Stimulated activated CD4-positive, alpha-beta T cell treated with anti-CD3 and anti-CD28 coated beads, Interleukin-15, amount 100 ng/mL, for 24 hours (primary cell): ENCODE measurements at regions not wholly inside any gene's neighbourhood (a gene's known extent, or its start where the extent isn't known, plus 50 kb on each side); places are given as distances from the start of the nearest gene placed in this dataset.

Experiments
- DNase-seq: peaks from one replicate; pipeline ENCODE4 v3.0.0-alpha.2; 2020

DNA sequence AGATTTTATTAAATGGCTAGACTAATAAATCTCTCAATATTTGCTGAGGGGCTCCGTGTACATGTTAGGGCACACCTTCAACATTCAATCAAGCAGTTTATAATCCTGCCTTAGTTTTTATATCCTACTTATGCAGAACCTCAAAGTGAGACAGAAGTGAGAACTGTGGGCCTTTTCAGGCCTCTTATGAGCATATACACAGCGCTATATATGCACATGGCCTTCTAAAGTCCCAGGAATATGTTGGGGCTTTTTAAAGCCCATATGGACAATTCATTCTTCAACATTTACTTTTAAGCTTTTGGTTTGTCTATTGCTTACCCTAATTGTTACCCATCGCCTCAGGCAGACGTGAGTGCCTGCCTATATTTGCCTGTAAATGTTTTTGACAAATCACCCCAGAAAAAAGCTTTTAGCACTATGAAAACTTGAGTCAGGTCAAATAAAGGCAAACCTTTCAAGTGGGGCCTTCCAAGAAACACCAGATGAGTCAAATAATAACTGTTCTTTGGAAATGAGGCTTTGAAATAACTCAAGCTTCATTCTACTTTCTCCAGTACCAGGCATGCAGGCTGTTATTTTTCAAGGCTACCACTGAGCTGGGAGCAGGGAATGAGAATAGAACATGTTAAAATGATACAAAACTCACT lies 58.2 kb downstream of the ESM1 start:
- no peak for DNase-seq

GRCh38 chr5:54924487-54924886 lies 60.9 kb downstream of the ESM1 start:
- DNase-seq, result no peak

DNA sequence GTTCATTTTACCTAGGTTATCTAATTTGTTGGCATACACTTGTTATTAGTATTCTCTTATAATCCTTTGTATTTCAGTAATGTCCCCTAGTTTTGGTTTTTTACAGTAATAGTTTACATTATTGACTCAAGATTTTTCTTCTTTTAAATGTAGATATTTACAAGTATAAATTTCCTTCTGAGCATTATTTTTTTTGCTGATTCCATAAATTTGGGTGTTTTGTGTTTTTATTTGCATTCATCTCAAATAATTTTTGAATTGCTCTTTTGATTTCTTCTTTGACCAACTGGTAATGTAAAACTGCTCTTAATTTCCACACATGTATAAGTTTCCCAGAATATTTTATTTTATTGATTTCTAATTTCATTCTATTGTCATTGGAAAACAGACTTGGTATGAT lies 68.1 kb downstream of the ESM1 start:
- DNase-seq, result no peak

GRCh38 chr5:54915466-54916027 lies 69.8 kb downstream of the ESM1 start:
- no peak for DNase-seq

DNA sequence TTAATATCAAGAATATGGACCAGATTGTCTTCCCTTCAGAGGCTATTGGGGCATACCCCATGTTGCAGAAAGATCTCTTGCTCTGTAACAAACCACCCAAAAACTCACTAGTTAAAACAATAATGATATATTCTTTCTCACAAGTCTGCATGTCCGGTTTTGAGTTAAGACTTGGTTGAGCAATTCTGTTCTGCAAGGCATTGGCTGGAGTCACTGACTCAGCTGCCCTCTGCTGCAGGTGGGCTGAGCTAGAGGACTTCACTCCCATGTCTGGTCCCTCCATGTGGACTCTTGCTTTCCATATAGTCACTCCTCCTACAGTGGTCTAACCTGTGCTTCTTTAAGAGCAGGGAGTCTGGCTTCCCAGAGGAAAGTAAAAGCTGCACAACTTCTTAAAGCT lies 73.4 kb downstream of the ESM1 start:
- no peak for DNase-seq

GRCh38 chr5:54909911-54910870 lies 75.2 kb downstream of the ESM1 start:
- DNase-seq, result no peak

DNA sequence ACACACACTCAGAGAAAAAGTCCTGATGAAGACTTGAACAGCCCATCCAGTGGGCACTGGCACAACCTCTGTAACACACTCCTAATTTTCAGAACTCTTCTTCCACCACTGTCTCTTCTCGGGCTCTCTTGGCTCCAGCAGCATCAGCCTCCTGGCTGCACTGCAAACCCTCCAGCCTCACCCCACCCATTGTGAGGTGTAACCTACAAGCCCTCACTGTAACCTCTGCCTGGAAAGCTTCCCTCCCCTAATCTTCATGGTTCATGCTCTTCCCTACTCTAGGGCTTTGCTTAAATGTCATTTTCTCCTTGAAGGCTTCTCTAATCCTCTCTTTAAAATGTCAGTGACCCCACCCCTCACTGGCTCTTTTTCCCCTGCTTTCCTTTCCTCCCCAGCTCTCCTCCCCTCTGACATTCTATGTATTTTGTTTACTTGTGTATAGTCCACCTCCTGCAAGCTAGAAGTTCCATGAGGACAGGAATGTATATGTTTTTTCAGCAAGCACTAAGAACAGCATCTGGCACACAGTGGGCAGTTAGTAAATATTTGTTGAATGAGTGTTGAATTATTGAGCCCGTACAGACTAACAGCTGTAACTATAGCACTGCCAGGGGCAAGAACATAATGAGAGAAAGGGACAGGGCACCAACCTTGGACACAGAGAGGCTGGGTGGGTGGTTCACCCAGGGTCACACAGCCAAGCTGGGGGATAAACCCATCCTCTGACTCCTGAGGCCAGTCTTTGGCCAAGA lies 76.4 kb downstream of the ESM1 start:
- no peak for DNase-seq

DNA sequence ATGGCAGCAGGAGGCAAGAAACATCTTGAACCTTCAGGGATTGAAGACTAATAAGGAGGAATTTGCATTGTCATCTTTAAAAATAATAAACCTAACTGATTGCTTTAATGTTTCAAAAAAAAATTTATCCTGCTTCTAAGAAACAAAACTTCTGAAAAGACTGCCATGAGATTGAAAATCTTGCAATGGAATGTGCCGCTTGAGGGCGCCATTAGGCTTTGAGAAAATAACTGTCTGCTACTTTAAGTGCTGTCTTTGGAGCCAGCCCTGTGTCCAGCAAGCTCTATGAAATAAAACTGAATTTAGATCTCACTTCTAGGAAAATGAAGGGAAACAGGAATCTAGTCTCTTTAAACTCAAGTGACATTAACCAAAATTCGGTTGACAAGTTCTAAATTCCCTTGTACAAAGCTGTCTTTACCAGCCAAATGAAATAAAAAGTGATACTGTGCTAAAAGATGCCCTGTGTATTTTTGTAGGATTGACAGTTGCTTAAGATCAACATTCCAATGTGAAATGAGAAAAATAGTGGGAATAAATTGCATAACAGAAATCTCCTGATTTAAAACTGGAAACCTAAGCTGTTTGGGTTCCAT lies 79.4 kb downstream of the ESM1 start:
- DNase-seq, result peak; percentile 77

GRCh38 chr5:54905246-54905795 lies 80.1 kb downstream of the ESM1 start:
- DNase-seq, result no peak

DNA sequence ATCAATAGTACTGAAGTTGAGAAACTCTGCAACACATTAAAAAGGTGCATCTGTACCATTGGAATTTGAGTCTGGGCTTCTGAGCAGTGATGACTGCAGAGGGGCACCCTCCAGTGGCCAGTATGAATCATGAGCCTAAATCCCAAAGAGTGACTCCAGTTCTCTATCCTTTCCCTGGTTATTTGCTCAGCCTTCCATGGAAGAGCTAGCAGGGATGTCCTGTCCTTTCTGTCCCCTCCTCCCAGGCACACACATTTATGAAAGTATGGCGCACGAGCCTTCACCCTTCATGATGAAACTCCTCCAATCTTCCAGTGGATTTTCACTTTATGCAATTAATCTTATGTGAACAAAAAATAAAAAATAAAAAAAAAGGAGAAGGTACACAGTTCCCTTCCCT lies 81.0 kb downstream of the ESM1 start:
- no peak for DNase-seq

GRCh38 chr5:54902791-54903473 lies 82.5 kb downstream of the ESM1 start:
- peak; percentile 67 for DNase-seq

GRCh38 chr5:54900984-54901725 lies 84.2 kb downstream of the ESM1 start:
- no peak for DNase-seq

GRCh38 chr5:54897001-54897400 lies 88.4 kb downstream of the ESM1 start:
- DNase-seq, result no peak

DNA sequence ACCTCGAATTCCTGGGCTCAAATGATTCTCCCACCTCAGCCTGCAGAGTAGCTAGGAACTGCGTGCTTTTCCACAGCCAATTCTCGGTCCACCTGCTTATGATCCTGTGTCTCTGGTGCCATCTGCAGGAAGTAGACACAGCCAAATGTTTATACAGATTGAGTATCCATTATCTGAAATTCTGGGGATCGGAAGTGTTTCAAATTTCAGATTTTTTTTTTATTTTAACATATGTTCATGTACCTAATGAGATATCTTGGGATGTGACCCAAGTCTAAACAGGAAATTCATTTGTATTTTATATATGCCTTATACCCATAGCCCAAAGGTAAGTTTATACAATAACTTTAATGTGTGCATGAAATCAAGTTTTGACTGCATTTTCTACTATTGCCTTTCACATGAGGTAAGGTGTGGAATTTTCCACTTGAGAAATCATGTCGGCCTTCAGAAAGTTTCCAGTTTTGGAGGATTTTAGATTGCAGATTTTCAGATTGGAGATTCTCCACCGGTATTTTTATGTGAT lies 89.5 kb downstream of the ESM1 start:
- DNase-seq, result no peak

- no peak for DNase-seq
Measured at GRCh38 chr5:54894957-54895815, 90.2 kb downstream of the ESM1 start.

DNA sequence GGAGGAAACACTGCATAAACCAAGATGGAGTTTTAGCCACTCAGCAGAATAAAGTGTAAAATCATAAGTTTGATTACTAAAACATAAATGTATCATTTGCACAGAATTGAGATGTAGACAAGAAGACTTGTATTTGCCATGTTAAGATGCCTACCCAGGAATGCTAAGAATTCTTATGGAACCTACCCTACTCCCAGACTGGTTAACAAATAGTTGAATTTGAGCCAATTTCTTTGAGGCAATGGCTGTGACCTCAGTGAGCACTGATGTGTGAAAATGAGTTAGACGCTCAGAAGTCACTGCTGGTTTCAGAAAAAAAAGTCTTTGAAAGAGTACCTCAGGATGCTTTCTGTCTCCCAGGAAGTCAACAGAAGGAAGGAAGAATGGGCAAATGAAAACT lies 95.6 kb downstream of the ESM1 start:
- no peak for DNase-seq

DNA sequence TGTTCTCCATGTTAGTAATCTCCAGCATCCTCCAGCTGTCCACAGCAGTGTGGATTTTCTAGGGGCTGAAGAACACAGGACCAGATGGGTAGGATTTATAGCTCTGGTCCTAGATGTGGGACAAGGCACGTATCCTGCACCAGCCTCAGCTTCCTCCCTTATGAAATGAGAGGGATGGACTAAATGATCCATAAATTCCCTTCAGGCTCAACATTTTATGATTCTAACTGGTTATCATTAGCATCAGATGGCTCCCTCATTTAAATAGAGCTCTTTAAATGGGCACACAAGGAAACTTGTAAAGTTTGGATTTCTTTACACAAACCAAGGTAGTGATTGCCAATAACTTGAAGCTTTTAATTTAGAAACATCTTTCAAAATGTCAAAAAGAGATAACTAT lies 97.7 kb downstream of the ESM1 start:
- no peak for DNase-seq

DNA sequence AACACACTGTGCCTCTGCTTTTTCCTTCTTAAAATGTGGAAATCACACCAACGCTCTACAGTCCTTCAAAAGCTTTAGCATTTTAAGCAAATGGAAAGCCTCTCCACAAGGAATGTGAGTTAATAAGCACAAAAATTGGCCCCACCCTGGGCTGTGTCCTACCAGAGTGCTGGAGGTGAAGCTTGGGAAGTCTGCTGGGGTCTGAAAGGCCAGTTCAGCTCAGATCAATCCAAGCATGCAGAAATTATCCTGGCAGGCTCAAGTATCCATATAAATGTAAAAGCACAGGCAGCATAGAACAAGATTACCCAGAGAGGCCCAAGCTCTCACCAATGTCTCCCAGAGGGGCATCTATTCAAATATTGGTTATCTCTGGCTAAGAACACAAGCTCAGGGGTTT lies 98.5 kb downstream of the ESM1 start:
- no peak for DNase-seq

- no peak for DNase-seq
Measured at GRCh38 chr5:54885636-54886035, 99.8 kb downstream of the ESM1 start.

DNA sequence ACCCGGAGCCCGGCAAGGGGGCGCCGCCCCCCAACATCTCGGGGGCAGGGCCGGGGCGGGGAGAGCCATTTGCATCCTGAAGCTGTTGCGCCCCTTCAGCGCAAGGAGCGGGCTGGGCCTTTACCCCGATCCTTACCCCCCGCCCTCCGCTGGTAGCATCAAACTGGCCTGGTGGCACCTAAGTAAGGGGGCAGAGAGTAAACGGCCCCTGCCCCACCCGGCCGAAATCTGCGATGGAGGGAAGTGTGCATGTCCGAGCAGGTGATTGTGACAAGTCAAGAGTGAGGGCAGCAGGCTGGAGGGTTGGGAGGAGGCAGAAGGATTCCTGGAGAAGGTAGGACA lies 101.2 kb downstream of the ESM1 start:
- no peak for DNase-seq
